ENCODE measurements at regions not wholly inside any gene's neighbourhood (a gene's known extent, or its start where the extent isn't known, plus 50 kb on each side); places are given as distances from the start of the nearest gene placed in this dataset.

GRCh38 chr11:82225930-82226329 is 507.7 kb downstream of the FAM181B start:
- no peaks in the 10 kb centered on the region for H3K4me1 ChIP-seq (ENCODE audit: insufficient read depth, low read length)
- H3K4me2 ChIP-seq (ENCODE audit: low read length), result no peak overlapping the region
- no peaks in the 10 kb centered on the region for H3K27me3 ChIP-seq (ENCODE audit: low read length)
- no peak overlapping the region for H2AFZ ChIP-seq (ENCODE audit: low read length)
- intact Hi-C loops (cut with micrococcal nuclease), result no loop called here
- DNase-seq (no peak), ATAC-seq (no peak)
- no peaks in the 10 kb centered on the region for H3K36me3 ChIP-seq (ENCODE audit: low read depth, low read length)
- no peak overlapping the region for H3K4me3 ChIP-seq (ENCODE audit: low read length)
- ChIA-PET POLR2A (ENCODE audit: unreplicated experiment) (no interaction called here), CTCF (no interaction called here)
- no peaks in the 10 kb centered on the region for H3F3A ChIP-seq (ENCODE audit: low read length, unreplicated experiment)
- 0 out of 2 replicates have a peak, but pooled peaks cover 19% of the 10 kb centered on the region for H3K9me3 ChIP-seq (ENCODE audit: low read length)
- H4K20me1 ChIP-seq (ENCODE audit: low read length), result no peaks in the 10 kb centered on the region
- no peak overlapping the region for H3K9ac ChIP-seq (ENCODE audit: low read length)
- BruUV-seq (replicated peaks), result no TSS peak
- no peak for TF ChIP-seq CTCF (conservative IDR thresholded peaks at IDR 0.05; ENCODE audit: low read depth, low read length)
- TF ChIP-seq EZH2 (IDR thresholded peaks at IDR 0.05; ENCODE audit: low read length, unreplicated experiment), result no peak
- no peak for TF ChIP-seq EZH2phosphoT487 (IDR thresholded peaks at IDR 0.05; ENCODE audit: borderline replicate concordance, low read length)
- H3K27ac ChIP-seq (ENCODE audit: low read length), result no peak overlapping the region
- no peaks in the 10 kb centered on the region for H3K9me2 ChIP-seq (replicated peaks; ENCODE audit: low read length)
- H3K79me2 ChIP-seq (ENCODE audit: low read length), result no peaks in the 10 kb centered on the region

- Histone ChIP-seq H3K4me1 (ENCODE audit: insufficient read depth, low read length) (no peaks in the 10 kb centered on the region), H2AFZ (ENCODE audit: low read length) (no peak overlapping the region), H4K20me1 (ENCODE audit: low read length) (no peaks in the 10 kb centered on the region), H3K27ac (ENCODE audit: low read length) (no peak overlapping the region), H3K4me3 (ENCODE audit: low read length) (no peak overlapping the region), H3K9ac (ENCODE audit: low read length) (no peak overlapping the region), H3K36me3 (ENCODE audit: low read depth, low read length) (no peaks in the 10 kb centered on the region), H3K27me3 (ENCODE audit: low read length) (no peaks in the 10 kb centered on the region), H3K9me2 (replicated peaks; ENCODE audit: low read length) (no peaks in the 10 kb centered on the region), H3K4me2 (ENCODE audit: low read length) (no peak overlapping the region), H3F3A (ENCODE audit: low read length, unreplicated experiment) (no peaks in the 10 kb centered on the region), H3K9me3 (ENCODE audit: low read length) (0 out of 2 replicates have a peak, but pooled peaks cover 19% of the 10 kb centered on the region), H3K79me2 (ENCODE audit: low read length) (no peaks in the 10 kb centered on the region)
- DNase-seq (no peak), ATAC-seq (no peak)
- CTCF ChIA-PET, result no interaction called here
- POLR2A ChIA-PET (ENCODE audit: unreplicated experiment), result no interaction called here
- TF ChIP-seq EZH2phosphoT487 (IDR thresholded peaks at IDR 0.05; ENCODE audit: borderline replicate concordance, low read length) (no peak), EZH2 (IDR thresholded peaks at IDR 0.05; ENCODE audit: low read length, unreplicated experiment) (no peak), CTCF (conservative IDR thresholded peaks at IDR 0.05; ENCODE audit: low read depth, low read length) (no peak)
- no TSS peak for BruUV-seq (replicated peaks)
- intact Hi-C loops (cut with micrococcal nuclease), result no loop called here
These were observed 508.2 kb downstream of the FAM181B start for GRCh38 chr11:82225502-82225901.

- Histone ChIP-seq H3K9me3 (ENCODE audit: low read length) (peaks cover 13% of the 10 kb centered on the region), H3K4me1 (ENCODE audit: insufficient read depth, low read length) (no peaks in the 10 kb centered on the region), H3K36me3 (ENCODE audit: low read depth, low read length) (no peaks in the 10 kb centered on the region), H3K4me2 (ENCODE audit: low read length) (no peak overlapping the region), H3K9ac (ENCODE audit: low read length) (no peak overlapping the region), H2AFZ (ENCODE audit: low read length) (no peak overlapping the region), H3K9me2 (replicated peaks; ENCODE audit: low read length) (no peaks in the 10 kb centered on the region), H3K27me3 (ENCODE audit: low read length) (no peaks in the 10 kb centered on the region), H3K79me2 (ENCODE audit: low read length) (no peaks in the 10 kb centered on the region), H3K27ac (ENCODE audit: low read length) (no peak overlapping the region), H3K4me3 (ENCODE audit: low read length) (no peak overlapping the region), H3F3A (ENCODE audit: low read length, unreplicated experiment) (no peaks in the 10 kb centered on the region), H4K20me1 (ENCODE audit: low read length) (no peaks in the 10 kb centered on the region)
- ChIA-PET POLR2A (ENCODE audit: unreplicated experiment) (no interaction called here), CTCF (no interaction called here)
- no peak for ATAC-seq
- intact Hi-C loops (cut with micrococcal nuclease), result no loop called here
- no peak for TF ChIP-seq EZH2 (IDR thresholded peaks at IDR 0.05; ENCODE audit: low read length, unreplicated experiment)
- no peak for TF ChIP-seq EZH2phosphoT487 (IDR thresholded peaks at IDR 0.05; ENCODE audit: borderline replicate concordance, low read length)
- no peak for TF ChIP-seq CTCF (conservative IDR thresholded peaks at IDR 0.05; ENCODE audit: low read depth, low read length)
- DNase-seq, result no peak
- no TSS peak for BruUV-seq (replicated peaks)
These were observed 516.6 kb downstream of the FAM181B start for GRCh38 chr11:82216927-82217570.

Measured in PC-3 (cell line).